Uterus (tissue), 2 donors: ENCODE measurements at regions not wholly inside any gene's neighbourhood (a gene's known extent, or its start where the extent isn't known, plus 50 kb on each side); places are given as distances from the start of the nearest gene placed in this dataset.

Experiments used
- CTCF ChIP-seq, 4 experiments: fragments of 200-600 bp in 2 of 4; fragments of 450-650 bp in 2 of 4; sonication (generic) in 2 of 4; IDR thresholded peaks; one replicate each; pipeline ENCODE4 v1.5.1; 2016 to 2019; ENCODE audit warnings: antibody characterized with exemption in 4 of 4, mild to moderate bottlenecking in 2 of 4, moderate library complexity in 1 of 4
- POLR2A ChIP-seq, 2 donors: fragments of 450-650 bp; IDR thresholded peaks; one replicate each; pipeline ENCODE4 v1.6.1; 2016; ENCODE audit warnings: antibody characterized with exemption in 2 of 2, mild to moderate bottlenecking in 1 of 2, moderate library complexity in 1 of 2

- TF ChIP-seq CTCF (IDR thresholded peaks at IDR 0.05) (no peak), POLR2A (IDR thresholded peaks at IDR 0.05) (no peak)
These were observed 80.8 kb upstream of the SLC22A16 start for GRCh38 chr6:110557199-110557598.
